ENCODE measurements at regions not wholly inside any gene's neighbourhood (a gene's known extent, or its start where the extent isn't known, plus 50 kb on each side); places are given as distances from the start of the nearest gene placed in this dataset.

DNA sequence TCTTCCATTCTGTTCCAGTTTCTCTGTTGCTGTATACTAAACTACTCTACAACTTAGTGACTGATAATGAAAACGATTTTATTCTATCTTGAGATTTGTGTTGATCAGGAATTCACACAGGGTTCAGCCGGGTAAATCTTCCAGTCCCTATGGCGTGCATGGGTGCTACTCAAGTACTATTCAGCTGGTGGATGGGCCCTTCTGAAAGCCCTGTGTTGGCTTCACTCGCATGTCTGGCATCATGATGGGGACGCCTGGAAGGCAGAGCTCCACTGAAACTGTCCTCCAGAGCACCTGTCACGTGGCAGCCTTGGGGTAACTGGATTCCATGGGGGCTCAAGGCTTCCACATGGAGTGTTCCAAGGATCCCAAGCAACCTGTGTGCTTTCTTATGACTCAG lies 86.0 kb upstream of the ZMIZ1 start:
- TF ChIP-seq SIN3A (IDR thresholded peaks at IDR 0.05; ENCODE audit: borderline replicate concordance, insufficient read depth, low read length): no peak
- no peak for TF ChIP-seq TAF1 (IDR thresholded peaks at IDR 0.05; ENCODE audit: borderline replicate concordance, insufficient read depth, low read length)
- no peak for TF ChIP-seq POLR2AphosphoS5 (IDR thresholded peaks at IDR 0.05; ENCODE audit: low read depth, low read length)
- TF ChIP-seq, protein P1, sequence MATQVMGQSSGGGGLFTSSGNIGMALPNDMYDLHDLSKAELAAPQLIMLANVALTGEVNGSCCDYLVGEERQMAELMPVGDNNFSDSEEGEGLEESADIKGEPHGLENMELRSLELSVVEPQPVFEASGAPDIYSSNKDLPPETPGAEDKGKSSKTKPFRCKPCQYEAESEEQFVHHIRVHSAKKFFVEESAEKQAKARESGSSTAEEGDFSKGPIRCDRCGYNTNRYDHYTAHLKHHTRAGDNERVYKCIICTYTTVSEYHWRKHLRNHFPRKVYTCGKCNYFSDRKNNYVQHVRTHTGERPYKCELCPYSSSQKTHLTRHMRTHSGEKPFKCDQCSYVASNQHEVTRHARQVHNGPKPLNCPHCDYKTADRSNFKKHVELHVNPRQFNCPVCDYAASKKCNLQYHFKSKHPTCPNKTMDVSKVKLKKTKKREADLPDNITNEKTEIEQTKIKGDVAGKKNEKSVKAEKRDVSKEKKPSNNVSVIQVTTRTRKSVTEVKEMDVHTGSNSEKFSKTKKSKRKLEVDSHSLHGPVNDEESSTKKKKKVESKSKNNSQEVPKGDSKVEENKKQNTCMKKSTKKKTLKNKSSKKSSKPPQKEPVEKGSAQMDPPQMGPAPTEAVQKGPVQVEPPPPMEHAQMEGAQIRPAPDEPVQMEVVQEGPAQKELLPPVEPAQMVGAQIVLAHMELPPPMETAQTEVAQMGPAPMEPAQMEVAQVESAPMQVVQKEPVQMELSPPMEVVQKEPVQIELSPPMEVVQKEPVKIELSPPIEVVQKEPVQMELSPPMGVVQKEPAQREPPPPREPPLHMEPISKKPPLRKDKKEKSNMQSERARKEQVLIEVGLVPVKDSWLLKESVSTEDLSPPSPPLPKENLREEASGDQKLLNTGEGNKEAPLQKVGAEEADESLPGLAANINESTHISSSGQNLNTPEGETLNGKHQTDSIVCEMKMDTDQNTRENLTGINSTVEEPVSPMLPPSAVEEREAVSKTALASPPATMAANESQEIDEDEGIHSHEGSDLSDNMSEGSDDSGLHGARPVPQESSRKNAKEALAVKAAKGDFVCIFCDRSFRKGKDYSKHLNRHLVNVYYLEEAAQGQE (IDR thresholded peaks at IDR 0.05; ENCODE audit: insufficient read depth in 1 of 2, low read depth in 2 of 2, low read length in 2 of 2): no peak
- no peak for TF ChIP-seq FOXP2 (optimal IDR thresholded peaks at IDR 0.05; ENCODE audit: borderline replicate concordance, extremely low read depth, extremely low read length, insufficient read depth)

DNA sequence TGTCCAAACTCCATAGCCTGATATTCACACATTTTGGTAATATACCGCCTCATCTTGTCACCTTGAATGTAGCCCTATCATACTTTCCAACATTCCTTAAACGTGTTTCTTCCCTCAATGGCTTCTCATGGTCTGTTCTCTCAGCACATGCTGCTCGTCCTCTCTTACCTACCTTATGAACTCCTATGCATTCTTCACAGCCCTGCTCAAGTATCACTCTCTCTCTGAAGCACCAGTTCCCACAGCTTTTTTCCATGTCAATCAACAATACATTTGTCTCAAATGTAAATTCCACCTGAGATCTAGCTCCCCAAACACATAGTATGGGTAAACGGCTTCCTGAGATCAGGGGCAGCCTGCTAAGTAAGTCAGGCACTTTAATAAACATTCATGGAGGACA lies 85.2 kb upstream of the ZMIZ1 start:
- TF ChIP-seq, protein P1 (IDR thresholded peaks at IDR 0.05; ENCODE audit: insufficient read depth in 1 of 2, low read depth in 2 of 2, low read length in 2 of 2): no peak
- TF ChIP-seq POLR2AphosphoS5 (IDR thresholded peaks at IDR 0.05; ENCODE audit: low read depth, low read length) (no peak), SIN3A (IDR thresholded peaks at IDR 0.05; ENCODE audit: borderline replicate concordance, insufficient read depth, low read length) (no peak), FOXP2 (optimal IDR thresholded peaks at IDR 0.05; ENCODE audit: borderline replicate concordance, extremely low read depth, extremely low read length, insufficient read depth) (no peak), TAF1 (IDR thresholded peaks at IDR 0.05; ENCODE audit: borderline replicate concordance, insufficient read depth, low read length) (no peak)

DNA sequence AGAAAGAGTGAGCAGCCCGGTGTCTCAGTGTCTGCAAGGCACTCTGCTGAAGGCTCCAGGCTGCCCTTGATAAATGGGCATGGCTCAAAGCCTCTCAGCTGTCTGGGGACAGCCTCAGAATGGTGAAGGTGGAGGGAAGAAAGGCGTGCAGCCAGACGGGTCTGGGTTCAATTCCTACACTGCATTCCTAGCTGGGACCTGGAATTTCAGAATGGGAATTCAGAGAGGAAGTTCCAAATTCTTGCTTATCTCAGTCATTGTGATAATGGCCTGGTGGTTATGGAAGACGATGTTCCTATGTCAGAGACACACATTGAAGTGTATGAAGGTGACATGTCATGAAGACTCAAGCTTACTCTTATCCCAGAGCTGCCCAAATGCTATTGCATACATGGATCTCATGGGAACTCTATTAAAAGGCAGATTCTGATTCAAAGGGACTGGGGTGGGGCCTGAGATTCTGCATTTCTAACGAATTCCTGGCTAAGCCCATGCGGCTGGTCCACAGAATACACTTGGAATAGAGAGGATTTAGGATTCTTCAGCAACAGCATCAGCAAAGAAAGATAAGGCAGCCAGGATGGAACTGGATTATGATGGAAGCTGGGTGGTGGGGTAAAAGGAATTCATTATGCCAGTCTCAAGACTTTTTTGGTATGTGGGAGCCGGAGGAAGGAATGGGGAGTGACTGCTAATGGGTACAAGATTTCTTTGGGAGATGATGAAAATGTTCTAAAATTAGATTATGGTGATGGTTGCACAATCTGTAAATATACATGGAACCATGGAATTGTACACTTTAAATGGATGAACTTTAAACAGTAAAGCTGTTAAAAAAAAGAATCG lies 82.6 kb upstream of the ZMIZ1 start:
- no peak for TF ChIP-seq TAF1 (IDR thresholded peaks at IDR 0.05; ENCODE audit: borderline replicate concordance, insufficient read depth, low read length)
- no peak for TF ChIP-seq FOXP2 (optimal IDR thresholded peaks at IDR 0.05; ENCODE audit: borderline replicate concordance, extremely low read depth, extremely low read length, insufficient read depth)
- TF ChIP-seq, protein P1 (IDR thresholded peaks at IDR 0.05; ENCODE audit: insufficient read depth in 1 of 2, low read depth in 2 of 2, low read length in 2 of 2): no peak
- no peak for TF ChIP-seq POLR2AphosphoS5 (IDR thresholded peaks at IDR 0.05; ENCODE audit: low read depth, low read length)

DNA sequence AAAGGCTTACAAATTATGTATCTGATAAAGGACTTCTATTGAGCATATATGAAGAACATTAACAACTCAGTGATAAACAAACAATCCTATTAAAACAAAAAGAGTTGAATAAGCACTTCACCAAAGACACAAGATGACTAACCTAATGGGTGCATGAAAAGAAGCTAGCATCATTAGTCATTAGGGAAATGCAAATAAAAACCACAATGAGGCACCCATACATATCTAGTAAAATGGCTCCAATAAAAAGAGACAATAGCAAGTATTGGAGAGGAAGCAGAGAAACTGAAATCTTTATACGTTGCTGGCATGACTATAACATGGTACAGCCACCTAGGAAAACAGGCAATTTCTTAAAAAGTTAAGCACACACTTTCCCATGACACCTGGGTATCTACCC lies 77.6 kb upstream of the ZMIZ1 start:
- TF ChIP-seq SIN3A (IDR thresholded peaks at IDR 0.05; ENCODE audit: borderline replicate concordance, insufficient read depth, low read length) (no peak), FOXP2 (optimal IDR thresholded peaks at IDR 0.05; ENCODE audit: borderline replicate concordance, extremely low read depth, extremely low read length, insufficient read depth) (no peak), POLR2AphosphoS5 (IDR thresholded peaks at IDR 0.05; ENCODE audit: low read depth, low read length) (no peak)
- TF ChIP-seq, protein P1 (IDR thresholded peaks at IDR 0.05; ENCODE audit: insufficient read depth in 1 of 2, low read depth in 2 of 2, low read length in 2 of 2): no peak
